ENCODE measurements at regions not wholly inside any gene's neighbourhood (a gene's known extent, or its start where the extent isn't known, plus 50 kb on each side); places are given as distances from the start of the nearest gene placed in this dataset.

- Histone ChIP-seq H3K4me3 (no peak overlapping the region), H3K9me3 (peaks cover 0 to 5% of the 10 kb centered on the region in 2 donors), H3K36me3 (no peaks in the 10 kb centered on the region), H3K4me1 (no peaks in the 10 kb centered on the region), H3K27ac (no peak overlapping the region), H3K27me3 (no peaks in the 10 kb centered on the region)
- TF ChIP-seq CTCF (IDR thresholded peaks at IDR 0.05) (no peak), POLR2A (IDR thresholded peaks at IDR 0.05) (no peak)
- no peak for DNase-seq
- intact Hi-C loops (cut with DNase I; ENCODE audit: low total_unique reads): no loop called here
Observed at GRCh38 chr7:46459942-46460341, 538.9 kb upstream of the IGFBP3 start.

GRCh38 chr7:46454816-46455215, 533.7 kb upstream of the IGFBP3 start:
- no peak for TF ChIP-seq POLR2A (IDR thresholded peaks at IDR 0.05)
- TF ChIP-seq CTCF (IDR thresholded peaks at IDR 0.05): no peak
- intact Hi-C loops (cut with DNase I; ENCODE audit: low total_unique reads): no loop called here
- Histone ChIP-seq H3K27ac (no peak overlapping the region), H3K27me3 (no peaks in the 10 kb centered on the region), H3K36me3 (no peaks in the 10 kb centered on the region), H3K4me3 (no peak overlapping the region), H3K9me3 (no peaks in the 10 kb centered on the region), H3K4me1 (no peaks in the 10 kb centered on the region)
- DNase-seq: no peak

GRCh38 chr7:46452561-46453135, 531.6 kb upstream of the IGFBP3 start:
- no peak for TF ChIP-seq POLR2A (IDR thresholded peaks at IDR 0.05)
- no peak for TF ChIP-seq CTCF (IDR thresholded peaks at IDR 0.05)
- no peak for DNase-seq
- no peak overlapping the region for H3K4me3 ChIP-seq
- intact Hi-C loops (cut with DNase I; ENCODE audit: low total_unique reads): no loop called here
- no peaks in the 10 kb centered on the region for H3K27me3 ChIP-seq
- H3K9me3 ChIP-seq: no peaks in the 10 kb centered on the region
- H3K36me3 ChIP-seq: no peaks in the 10 kb centered on the region
- H3K27ac ChIP-seq: no peak overlapping the region
- no peaks in the 10 kb centered on the region for H3K4me1 ChIP-seq

GRCh38 chr7:46451846-46452245, 530.8 kb upstream of the IGFBP3 start:
- H3K36me3 ChIP-seq: no peaks in the 10 kb centered on the region
- intact Hi-C loops (cut with DNase I; ENCODE audit: low total_unique reads): no loop called here
- no peaks in the 10 kb centered on the region for H3K27me3 ChIP-seq
- H3K4me3 ChIP-seq: no peak overlapping the region
- no peaks in the 10 kb centered on the region for H3K4me1 ChIP-seq
- no peak overlapping the region for H3K27ac ChIP-seq
- TF ChIP-seq CTCF (IDR thresholded peaks at IDR 0.05): no peak
- no peak for TF ChIP-seq POLR2A (IDR thresholded peaks at IDR 0.05)
- H3K9me3 ChIP-seq: no peaks in the 10 kb centered on the region
- no peak for DNase-seq

- Histone ChIP-seq H3K4me1 (no peaks in the 10 kb centered on the region), H3K4me3 (no peak overlapping the region), H3K27ac (no peak overlapping the region), H3K36me3 (no peaks in the 10 kb centered on the region), H3K27me3 (no peaks in the 10 kb centered on the region), H3K9me3 (no peaks in the 10 kb centered on the region)
- no peak for TF ChIP-seq CTCF (IDR thresholded peaks at IDR 0.05)
- TF ChIP-seq POLR2A (IDR thresholded peaks at IDR 0.05): no peak
- DNase-seq: no peak
- intact Hi-C loops (cut with DNase I; ENCODE audit: low total_unique reads): no loop called here
Observed at GRCh38 chr7:46450886-46451285, 529.8 kb upstream of the IGFBP3 start.
